GM23338 (cell line): ENCODE measurements at regions not wholly inside any gene's neighbourhood (a gene's known extent, or its start where the extent isn't known, plus 50 kb on each side); places are given as distances from the start of the nearest gene placed in this dataset.
A peak's percentile ranks its signal among the peaks of the same experiment; 100 is the strongest.

ENCODE experiments used
- ATAC-seq: fragments of 200-7000 bp; cut with Tn5 transposase; 3 replicates; pipeline ENCODE4 v1.9.1; 2020
- DNase-seq: peaks from one replicate; pipeline ENCODE4 v3.0.0-alpha.2; 2015; ENCODE audit warnings: low spot score
- H2AFZ ChIP-seq: fragments of 200-600 bp; sonication (generic); 2 replicates; pipeline ENCODE4 v1.8.0; 2016; ENCODE audit warnings: antibody characterized with exemption, mild to moderate bottlenecking, moderate library complexity
- H3F3A ChIP-seq: fragments of 200-600 bp; sonication (generic); replicated peaks from 2 replicates; pipeline ENCODE4 v1.8.0; 2017; ENCODE audit warnings: antibody characterized with exemption, mixed run types, low read depth
- H3K27ac ChIP-seq: fragments of 200-600 bp; sonication (generic); 2 replicates; pipeline ENCODE4 v1.6.1; 2016; ENCODE audit warnings: low read depth
- H3K27me3 ChIP-seq: fragments of 200-600 bp; sonication (generic); 2 replicates; pipeline ENCODE4 v1.8.0; 2016; ENCODE audit warnings: mild to moderate bottlenecking, mixed run types, moderate library complexity; ENCODE audit not compliant: insufficient read depth
- H3K36me3 ChIP-seq: fragments of 200-600 bp; sonication (generic); 2 replicates; pipeline ENCODE4 v1.8.0; 2016; ENCODE audit warnings: mild to moderate bottlenecking; ENCODE audit not compliant: insufficient read depth
- H3K4me1 ChIP-seq: fragments of 200-600 bp; sonication (generic); 2 replicates; pipeline ENCODE4 v1.8.0; 2016; ENCODE audit warnings: mild to moderate bottlenecking, moderate library complexity; ENCODE audit not compliant: insufficient read depth
- H3K4me2 ChIP-seq: fragments of 200-600 bp; sonication (generic); 2 replicates; pipeline ENCODE4 v1.7.1; 2017; ENCODE audit warnings: mixed run types
- H3K4me3 ChIP-seq: fragments of 200-600 bp; sonication (generic); 2 replicates; pipeline ENCODE4 v1.6.1; 2016; ENCODE audit warnings: mixed run types
- H3K79me2 ChIP-seq: fragments of 200-600 bp; sonication (generic); replicated peaks from 2 replicates; pipeline ENCODE4 v1.8.0; 2017; ENCODE audit warnings: mild to moderate bottlenecking; ENCODE audit not compliant: insufficient read depth
- H3K9me2 ChIP-seq: fragments of 200-600 bp; sonication (generic); 2 replicates; pipeline ENCODE4 v1.8.0; 2017; ENCODE audit not compliant: insufficient read depth
- H4K20me1 ChIP-seq: fragments of 200-600 bp; sonication (generic); replicated peaks from 2 replicates; pipeline ENCODE4 v1.8.0; 2017; ENCODE audit warnings: mild to moderate bottlenecking; ENCODE audit not compliant: insufficient read depth
- H3K27ac Mint-ChIP-seq: 2 replicates; pipeline ENCODE4 v1.8.0; 2020; ENCODE audit warnings: inconsistent platforms, mild to moderate bottlenecking, moderate library complexity, mixed read lengths
- H3K27me3 Mint-ChIP-seq: 3 replicates; pipeline ENCODE4 v1.8.0; 2022; ENCODE audit warnings: low read depth, mild to moderate bottlenecking, moderate library complexity, mixed read lengths, inconsistent platforms; ENCODE audit not compliant: insufficient read depth, poor library complexity
- H3K36me3 Mint-ChIP-seq: 3 replicates; pipeline ENCODE4 v1.8.0; 2021; ENCODE audit warnings: low read depth, mild to moderate bottlenecking, inconsistent platforms, moderate library complexity, mixed read lengths
- H3K4me1 Mint-ChIP-seq: 3 replicates; pipeline ENCODE4 v1.8.0; 2020; ENCODE audit warnings: mild to moderate bottlenecking, inconsistent platforms, mixed read lengths
- H3K4me3 Mint-ChIP-seq: 3 replicates; pipeline ENCODE4 v1.8.0; 2021; ENCODE audit warnings: moderate library complexity, mild to moderate bottlenecking, inconsistent platforms, mixed read lengths
- H3K9me3 Mint-ChIP-seq: 3 replicates; pipeline ENCODE4 v1.8.0; 2020; ENCODE audit warnings: moderate library complexity, mild to moderate bottlenecking, inconsistent platforms, mixed read lengths
- EZH2 ChIP-seq: fragments of 200-600 bp; sonication (generic); IDR thresholded peaks from one replicate; pipeline ENCODE4 v1.8.0; 2017; ENCODE audit warnings: antibody characterized with exemption, mild to moderate bottlenecking, low read depth; ENCODE audit not compliant: unreplicated experiment
- JUNB ChIP-seq: IDR thresholded peaks from one replicate; pipeline ENCODE4 v1.6.1; 2016; ENCODE audit warnings: antibody characterized with exemption; ENCODE audit not compliant: unreplicated experiment
- REST ChIP-seq: IDR thresholded peaks from one replicate; pipeline ENCODE4 v1.6.1; 2018; ENCODE audit warnings: antibody characterized with exemption; ENCODE audit not compliant: unreplicated experiment
- STAT1 ChIP-seq: IDR thresholded peaks from one replicate; pipeline ENCODE4 v1.6.1; 2016; ENCODE audit warnings: antibody characterized with exemption; ENCODE audit not compliant: unreplicated experiment
- ZNF462 ChIP-seq: fragments of 250-450 bp; sonication (Bioruptor Pico); IDR thresholded peaks from 2 replicates; pipeline ENCODE4 v1.5.0; 2020; ENCODE audit warnings: mild to moderate bottlenecking, moderate library complexity

DNA sequence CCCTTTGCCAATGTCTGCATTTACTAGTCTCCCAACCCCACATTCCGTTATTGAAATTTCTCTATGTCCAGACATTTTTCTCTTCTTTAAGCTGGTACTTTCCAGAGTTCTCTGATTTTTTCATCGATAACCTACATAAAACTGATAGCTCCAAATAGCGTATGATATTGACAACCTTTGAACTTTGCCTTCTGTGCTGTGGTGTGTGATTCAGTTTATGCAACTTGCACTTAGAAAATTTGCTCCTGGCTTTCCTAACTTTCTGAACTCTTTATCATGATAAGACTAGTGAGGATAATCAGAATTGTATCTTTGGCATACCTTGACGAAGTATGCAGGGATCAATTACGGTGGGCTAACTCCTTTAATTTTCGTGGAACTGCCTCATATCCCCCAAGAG lies 1261.3 kb downstream of the SI start:
- Histone ChIP-seq H4K20me1 (no peaks in the 10 kb centered on the region), H3K4me2 (no peak overlapping the region), H3K36me3 (no peaks in the 10 kb centered on the region), H2AFZ (no peak overlapping the region), H3K9me2 (no peaks in the 10 kb centered on the region), H3F3A (no peaks in the 10 kb centered on the region), H3K79me2 (no peaks in the 10 kb centered on the region), H3K4me1 (no peaks in the 10 kb centered on the region), H3K27ac (no peak overlapping the region), H3K4me3 (no peak overlapping the region), H3K27me3 (no peaks in the 10 kb centered on the region)
- peaks cover 8% of the 10 kb centered on the region; the same call in 2 of the 3 replicates for H3K9me3 Mint-ChIP-seq
- H3K4me3 Mint-ChIP-seq: no peak overlapping the region
- ATAC-seq: no peak
- DNase-seq: no peak
- no peak for TF ChIP-seq EZH2
- TF ChIP-seq STAT1: no peak
- TF ChIP-seq REST: no peak
- TF ChIP-seq JUNB: no peak
- no peak for TF ChIP-seq ZNF462
- H3K4me1 Mint-ChIP-seq: no peaks in the 10 kb centered on the region
- H3K27me3 Mint-ChIP-seq: no peaks in the 10 kb centered on the region
- 0 out of 2 replicates have a peak overlapping the region, but pooled peaks have one; percentile 35 for H3K27ac Mint-ChIP-seq
- H3K36me3 Mint-ChIP-seq: peaks cover 4% of the 10 kb centered on the region; the same call in 2 of the 3 replicates
